Subcutaneous abdominal adipose tissue (tissue), 5 donors: ENCODE measurements at regions not wholly inside any gene's neighbourhood (a gene's known extent, or its start where the extent isn't known, plus 50 kb on each side); places are given as distances from the start of the nearest gene placed in this dataset.

ENCODE experiments used
- H3K27ac ChIP-seq: one replicate; pipeline ENCODE4 v1.7.0; 2013; ENCODE audit warnings: low read depth, mild to moderate bottlenecking, inconsistent platforms, low read length, moderate library complexity
- H3K27me3 ChIP-seq, 5 donors: one replicate each; pipeline ENCODE4 v1.7.0; 2013; ENCODE audit warnings: low read length in 5 of 5, inconsistent platforms in 1 of 5; ENCODE audit not compliant: control insufficient read depth in 5 of 5, insufficient read depth in 4 of 5
- H3K36me3 ChIP-seq, 5 donors: one replicate each; pipeline ENCODE4 v1.7.0; 2013; ENCODE audit warnings: low read length in 5 of 5; ENCODE audit not compliant: control insufficient read depth in 5 of 5, insufficient read depth in 5 of 5
- H3K4me1 ChIP-seq, 5 donors: one replicate each; pipeline ENCODE4 v1.7.0; 2013; ENCODE audit warnings: low read length in 5 of 5, mild to moderate bottlenecking in 3 of 5, moderate library complexity in 1 of 5; ENCODE audit not compliant: control insufficient read depth in 5 of 5, insufficient read depth in 5 of 5
- H3K4me3 ChIP-seq, 5 donors: one replicate each; pipeline ENCODE4 v1.7.0; 2013; ENCODE audit warnings: low read length in 5 of 5, low read depth in 1 of 5
- H3K9ac ChIP-seq, 5 donors: one replicate each; pipeline ENCODE4 v1.7.0; 2013; ENCODE audit warnings: low read length in 5 of 5, mild to moderate bottlenecking in 4 of 5, moderate library complexity in 3 of 5
- H3K9me3 ChIP-seq, 5 donors: one replicate each; pipeline ENCODE4 v1.7.0; 2013; ENCODE audit warnings: low read length in 5 of 5; ENCODE audit not compliant: control insufficient read depth in 5 of 5
- donor health status: healthy.
- donor health status: healthy.
- donor health status: healthy.
- donor health status: healthy.
- donor health status: healthy.

DNA sequence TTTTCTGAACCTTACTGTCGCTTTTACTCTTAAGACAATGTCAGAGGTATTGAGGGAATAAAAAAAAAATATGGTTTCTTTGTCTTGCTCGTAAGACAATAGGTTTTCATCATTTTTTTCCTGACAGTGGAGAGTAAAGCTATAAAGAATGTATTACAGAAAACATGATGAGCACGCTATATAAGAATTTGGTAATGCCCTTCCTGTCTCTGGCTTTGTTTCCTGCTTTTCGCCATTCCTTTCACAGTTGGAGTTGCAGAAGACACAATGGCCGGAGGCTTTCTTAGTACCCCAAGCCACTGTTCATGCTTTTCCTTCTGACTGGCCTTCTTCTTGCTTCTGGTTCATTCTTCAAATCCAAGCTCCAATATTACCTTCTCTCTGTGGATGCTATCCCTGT lies 101.0 kb upstream of the DACH1 start:
- Histone ChIP-seq H3K4me1 (no peaks in the 10 kb centered on the region), H3K9ac (no peak overlapping the region), H3K4me3 (no peak overlapping the region), H3K9me3 (no peaks in the 10 kb centered on the region), H3K36me3 (no peaks in the 10 kb centered on the region), H3K27ac (no peak overlapping the region), H3K27me3 (no peaks in the 10 kb centered on the region)

DNA sequence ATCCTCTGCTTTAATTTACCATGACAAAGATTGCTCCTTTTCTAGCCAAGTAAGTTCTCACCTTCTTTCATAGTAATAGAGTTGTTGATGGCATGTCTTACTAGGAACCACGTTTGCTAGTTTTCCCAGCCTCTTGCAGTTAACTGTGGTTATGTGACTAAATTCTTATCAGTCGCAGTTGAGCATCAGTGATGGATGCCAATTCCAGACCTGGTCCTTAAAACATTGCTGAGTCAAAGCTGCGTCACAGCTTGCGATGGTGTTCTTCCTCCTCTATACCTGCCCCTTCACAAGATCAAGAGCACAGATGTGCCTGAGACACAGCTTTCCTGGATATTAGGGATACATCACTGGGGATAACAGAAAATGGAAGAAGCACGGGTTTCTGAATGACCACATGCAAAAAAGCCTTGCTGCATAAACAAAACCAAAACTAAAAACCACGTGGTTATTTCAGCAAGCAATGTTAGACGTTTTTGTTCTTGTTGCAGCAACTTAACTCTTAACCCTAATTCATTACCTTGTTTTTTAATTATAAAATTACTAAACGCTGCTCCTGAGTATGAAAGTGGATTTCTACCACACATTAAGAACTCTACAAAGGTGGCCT lies 97.6 kb upstream of the DACH1 start:
- no peaks in the 10 kb centered on the region for H3K36me3 ChIP-seq
- H3K9ac ChIP-seq: no peak overlapping the region
- no peaks in the 10 kb centered on the region for H3K4me1 ChIP-seq
- H3K27me3 ChIP-seq: no peaks in the 10 kb centered on the region
- peak overlapping the region in 1 of 5 donors; percentile 24 for H3K4me3 ChIP-seq
- H3K27ac ChIP-seq: no peak overlapping the region
- no peaks in the 10 kb centered on the region for H3K9me3 ChIP-seq

DNA sequence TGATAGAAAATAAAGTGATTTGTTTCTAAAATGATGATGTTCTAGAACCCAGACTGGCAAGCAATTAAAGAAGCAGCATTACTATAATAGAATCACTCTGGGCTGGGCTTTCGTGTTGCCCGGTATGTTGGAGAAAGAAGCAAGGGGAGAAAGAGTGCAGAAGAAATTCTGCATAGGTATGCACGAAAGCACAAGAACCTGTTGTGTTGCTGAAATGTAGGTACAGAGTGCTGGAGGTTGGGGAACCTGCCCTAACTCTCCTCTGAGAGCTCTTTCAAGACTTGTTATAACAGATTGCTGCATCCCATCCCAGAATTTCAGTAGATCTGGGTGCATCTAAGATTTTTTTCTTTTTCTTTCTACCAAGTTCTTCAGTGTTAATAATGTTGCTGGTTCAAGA lies 95.7 kb upstream of the DACH1 start:
- Histone ChIP-seq H3K9ac (no peak overlapping the region), H3K27ac (no peak overlapping the region), H3K27me3 (no peaks in the 10 kb centered on the region)

DNA sequence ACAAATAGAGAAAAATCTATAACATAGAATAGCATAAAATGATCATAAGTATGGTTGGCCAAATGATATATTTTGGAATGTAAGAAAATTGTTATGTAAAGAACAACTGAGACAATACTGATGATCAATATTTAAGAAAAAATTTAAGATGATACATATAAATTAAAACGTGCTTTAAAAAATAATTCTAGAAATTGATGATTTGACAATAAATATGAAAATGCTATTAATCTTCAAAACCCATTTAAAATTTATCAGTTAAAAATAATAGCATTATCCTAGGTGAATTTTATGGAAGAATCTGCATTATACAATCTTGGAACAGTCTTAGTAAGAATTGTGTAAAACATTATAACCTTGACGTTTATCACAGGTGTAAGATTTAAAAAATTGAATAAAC lies 95.1 kb upstream of the DACH1 start:
- Histone ChIP-seq H3K9ac (no peak overlapping the region), H3K27me3 (no peaks in the 10 kb centered on the region), H3K4me1 (no peaks in the 10 kb centered on the region), H3K36me3 (no peaks in the 10 kb centered on the region), H3K9me3 (no peaks in the 10 kb centered on the region), H3K27ac (no peak overlapping the region), H3K4me3 (no peak overlapping the region)

More for the DNA sequence above, 95.7 kb upstream of the DACH1 start:
- Histone ChIP-seq H3K4me1 (no peaks in the 10 kb centered on the region), H3K4me3 (no peak overlapping the region), H3K36me3 (no peaks in the 10 kb centered on the region), H3K9me3 (no peaks in the 10 kb centered on the region)

DNA sequence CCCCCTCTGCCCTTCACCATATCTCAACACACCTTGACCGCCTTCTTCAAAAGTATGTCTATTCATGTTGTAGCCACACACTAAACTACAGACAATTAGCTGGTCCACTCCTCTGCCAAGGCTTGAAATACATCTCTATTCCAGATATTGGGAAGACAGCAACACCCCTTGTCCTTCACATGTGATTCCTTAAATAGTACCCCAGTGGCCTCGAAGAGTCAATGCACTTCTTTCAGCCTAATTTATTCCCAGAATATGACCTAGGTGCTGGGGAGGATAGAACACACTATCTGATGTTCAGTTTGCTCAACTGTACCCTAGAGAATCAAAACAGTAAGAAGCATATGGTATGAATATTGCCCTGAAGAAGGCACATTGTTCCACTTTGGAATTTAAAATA lies 82.4 kb upstream of the DACH1 start:
- Histone ChIP-seq H3K4me1 (no peaks in the 10 kb centered on the region), H3K27me3 (no peaks in the 10 kb centered on the region), H3K9me3 (no peaks in the 10 kb centered on the region), H3K9ac (no peak overlapping the region), H3K27ac (no peak overlapping the region), H3K4me3 (no peak overlapping the region), H3K36me3 (no peaks in the 10 kb centered on the region)

DNA sequence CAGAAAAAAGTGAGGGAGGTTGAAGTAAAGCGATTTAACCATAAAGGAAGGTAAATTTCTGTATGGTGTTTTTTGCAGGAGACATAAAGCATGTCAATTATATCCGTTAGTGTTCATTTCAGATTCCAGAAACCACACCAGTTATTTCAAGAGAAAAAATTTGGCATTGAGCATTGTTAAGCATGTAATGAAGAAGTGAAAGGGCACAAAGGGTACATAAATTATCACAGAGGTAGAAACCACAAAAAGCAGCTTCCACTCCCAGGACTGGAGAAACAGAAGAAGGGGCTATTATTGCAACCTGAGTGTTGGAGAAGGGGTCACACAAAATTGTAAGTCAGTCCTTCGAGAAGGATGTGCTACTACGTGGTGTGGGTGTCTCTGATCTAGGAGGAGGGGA lies 72.2 kb upstream of the DACH1 start:
- Histone ChIP-seq H3K9me3 (no peaks in the 10 kb centered on the region), H3K9ac (no peak overlapping the region), H3K27me3 (no peaks in the 10 kb centered on the region), H3K36me3 (no peaks in the 10 kb centered on the region), H3K4me1 (no peaks in the 10 kb centered on the region), H3K4me3 (no peak overlapping the region), H3K27ac (no peak overlapping the region)

DNA sequence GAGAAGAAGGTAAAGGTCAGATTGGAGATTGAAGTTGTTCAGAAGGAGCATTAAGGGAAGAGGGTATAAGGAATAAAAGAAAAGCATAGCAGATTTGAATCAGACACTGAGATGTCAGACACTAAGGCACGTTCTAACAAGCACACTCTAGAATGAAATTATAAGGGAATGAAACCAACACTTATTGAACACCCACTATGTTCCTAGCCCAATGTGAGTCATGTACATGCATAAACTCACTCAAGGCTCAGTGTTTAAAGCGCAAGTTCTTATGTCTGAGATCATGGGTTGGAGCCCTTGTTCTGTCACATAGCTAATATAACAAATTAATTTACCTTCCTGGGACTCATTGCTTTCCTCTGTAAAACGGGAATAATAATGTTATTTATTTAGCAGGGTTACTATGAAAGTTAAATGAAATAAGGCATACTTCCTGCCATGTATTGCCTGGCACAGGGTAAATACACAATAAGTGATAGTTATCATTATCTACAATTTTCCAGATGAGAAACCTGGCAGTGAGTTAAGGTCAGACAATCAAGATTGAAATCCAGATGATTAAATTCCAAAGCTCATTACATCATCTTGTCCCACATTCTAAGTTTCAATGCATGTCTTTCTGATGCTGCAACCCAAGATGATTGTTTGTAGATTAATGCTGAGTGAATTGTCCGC lies 68.3 kb upstream of the DACH1 start:
- Histone ChIP-seq H3K4me3 (no peak overlapping the region), H3K9ac (no peak overlapping the region), H3K4me1 (no peaks in the 10 kb centered on the region), H3K27ac (no peak overlapping the region), H3K27me3 (no peaks in the 10 kb centered on the region), H3K36me3 (no peaks in the 10 kb centered on the region), H3K9me3 (no peaks in the 10 kb centered on the region)

DNA sequence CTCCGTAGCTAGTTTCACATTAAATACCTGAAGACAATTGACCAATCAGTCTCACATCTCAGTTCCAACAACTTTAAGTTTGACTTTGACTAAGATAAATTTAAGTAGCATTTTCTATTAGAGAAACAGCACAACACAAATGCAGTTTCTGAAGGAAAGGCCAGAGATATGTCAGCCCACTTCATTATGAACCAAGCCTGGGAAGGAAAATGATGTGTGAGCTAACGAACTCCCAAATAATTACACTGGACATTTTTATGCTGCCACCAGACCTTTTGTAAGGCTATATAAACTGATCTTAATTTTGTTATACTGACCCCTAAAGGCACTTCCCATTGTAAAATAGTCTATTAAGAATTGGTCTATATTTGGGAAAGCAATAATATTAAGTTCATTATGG lies 57.9 kb upstream of the DACH1 start:
- Histone ChIP-seq H3K4me1 (no peaks in the 10 kb centered on the region), H3K36me3 (no peaks in the 10 kb centered on the region), H3K9ac (no peak overlapping the region), H3K27me3 (no peaks in the 10 kb centered on the region), H3K4me3 (no peak overlapping the region), H3K9me3 (no peaks in the 10 kb centered on the region), H3K27ac (no peak overlapping the region)

DNA sequence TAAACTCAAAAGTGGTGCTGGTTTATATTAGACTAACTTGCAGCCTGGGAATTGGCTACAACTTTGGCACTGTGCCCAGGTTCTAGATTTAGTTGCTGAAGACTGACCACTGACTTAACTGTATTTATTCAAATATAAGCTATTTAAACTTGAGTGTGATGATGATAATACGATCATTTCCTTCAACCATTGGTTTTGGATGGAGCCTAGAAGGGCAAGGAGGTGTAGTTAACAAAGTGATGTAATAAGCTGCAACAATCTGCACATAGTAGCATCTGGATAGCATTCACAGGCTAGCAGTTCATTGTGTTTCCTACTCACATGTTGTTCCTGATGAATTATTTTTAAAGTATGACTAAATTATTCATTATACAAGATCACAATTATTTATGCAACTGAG lies 55.2 kb upstream of the DACH1 start:
- Histone ChIP-seq H3K36me3 (no peaks in the 10 kb centered on the region), H3K9me3 (no peaks in the 10 kb centered on the region), H3K27ac (no peak overlapping the region), H3K4me1 (no peaks in the 10 kb centered on the region), H3K4me3 (no peak overlapping the region), H3K27me3 (no peaks in the 10 kb centered on the region), H3K9ac (no peak overlapping the region)
